Astrocyte (in vitro differentiated cells and primary cell): ENCODE measurements at regions not wholly inside any gene's neighbourhood (a gene's known extent, or its start where the extent isn't known, plus 50 kb on each side); places are given as distances from the start of the nearest gene placed in this dataset.

Experiments used
- DNase-seq: peaks from one replicate; pipeline ENCODE4 v3.0.0-alpha.2; 2010; ENCODE audit warnings: low read depth
- FAIRE-seq: peaks from 2 replicates; lab custom pipeline; 2011; peaks lifted over from hg19 to GRCh38; lab: Jason Lieb, UNC
- H2AFZ ChIP-seq: 2 replicates; pipeline ENCODE4 v1.6.0; 2012; ENCODE audit warnings: low read depth, low read length, inconsistent platforms
- H3K27ac ChIP-seq: 2 replicates; pipeline ENCODE4 v1.5.1; 2011; ENCODE audit warnings: low read depth, low read length, inconsistent platforms
- H3K27me3 ChIP-seq: 2 replicates; pipeline ENCODE4 v1.6.0; 2011; ENCODE audit warnings: low read length, inconsistent platforms; ENCODE audit not compliant: insufficient read depth
- H3K36me3 ChIP-seq: 2 replicates; pipeline ENCODE4 v1.5.1; 2011; ENCODE audit warnings: low read length, inconsistent platforms; ENCODE audit not compliant: insufficient read depth
- H3K4me1 ChIP-seq: 2 replicates; pipeline ENCODE4 v1.5.1; 2011; ENCODE audit warnings: low read length, inconsistent platforms; ENCODE audit not compliant: insufficient read depth
- H3K4me2 ChIP-seq: 2 replicates; pipeline ENCODE4 v1.6.0; 2012; ENCODE audit warnings: low read length, inconsistent platforms
- H3K4me3 ChIP-seq: 2 replicates; pipeline ENCODE4 v1.5.1; 2011; ENCODE audit warnings: low read depth, mild to moderate bottlenecking, low read length, inconsistent platforms; ENCODE audit not compliant: insufficient read depth
- H3K79me2 ChIP-seq: 2 replicates; pipeline ENCODE4 v1.6.0; 2012; ENCODE audit warnings: mild to moderate bottlenecking, low read length, inconsistent platforms; ENCODE audit not compliant: insufficient read depth
- H3K9ac ChIP-seq: 2 replicates; pipeline ENCODE4 v1.6.0; 2012; ENCODE audit warnings: mild to moderate bottlenecking, low read length, inconsistent platforms
- H3K9me3 ChIP-seq: 2 replicates; pipeline ENCODE4 v1.5.1; 2012; ENCODE audit warnings: low read depth, mild to moderate bottlenecking, low read length, inconsistent platforms; ENCODE audit not compliant: insufficient read depth
- H4K20me1 ChIP-seq: 2 replicates; pipeline ENCODE4 v1.6.0; 2012; ENCODE audit warnings: low read length, inconsistent platforms; ENCODE audit not compliant: insufficient read depth
- H3K27ac Mint-ChIP-seq: one replicate; pipeline ENCODE4 v1.8.0; 2021; ENCODE audit warnings: mild to moderate bottlenecking, mixed read lengths; ENCODE audit not compliant: unreplicated experiment
- H3K27me3 Mint-ChIP-seq: one replicate; pipeline ENCODE4 v1.8.0; 2021; ENCODE audit warnings: low read depth, mixed read lengths; ENCODE audit not compliant: unreplicated experiment
- H3K36me3 Mint-ChIP-seq: one replicate; pipeline ENCODE4 v1.8.0; 2021; ENCODE audit warnings: low read depth, mixed read lengths; ENCODE audit not compliant: unreplicated experiment
- H3K4me1 Mint-ChIP-seq: one replicate; pipeline ENCODE4 v1.8.0; 2021; ENCODE audit warnings: low read depth, mixed read lengths; ENCODE audit not compliant: unreplicated experiment
- H3K4me3 Mint-ChIP-seq: one replicate; pipeline ENCODE4 v1.8.0; 2021; ENCODE audit warnings: mild to moderate bottlenecking, moderate library complexity, mixed read lengths; ENCODE audit not compliant: unreplicated experiment
- H3K9me3 Mint-ChIP-seq: one replicate; pipeline ENCODE4 v1.8.0; 2021; ENCODE audit warnings: mild to moderate bottlenecking, mixed read lengths; ENCODE audit not compliant: unreplicated experiment
- CTCF ChIP-seq: IDR thresholded peaks from 2 replicates; pipeline ENCODE4 v1.5.1; 2011; ENCODE audit warnings: low read depth, mild to moderate bottlenecking, inconsistent platforms, low read length, moderate library complexity; ENCODE audit not compliant: insufficient read depth
- EZH2 ChIP-seq: IDR thresholded peaks from 2 replicates; pipeline ENCODE4 v1.6.1; 2012; ENCODE audit warnings: mild to moderate bottlenecking, low read length, inconsistent platforms; ENCODE audit not compliant: insufficient read depth

GRCh38 chr7:84675633-84676034 is 481.0 kb upstream of the SEMA3A start:
- H3K79me2 ChIP-seq = no peaks in the 10 kb centered on the region
- no peak for TF ChIP-seq CTCF
- no peak for TF ChIP-seq EZH2
- Mint-ChIP-seq H3K9me3 (no peaks in the 10 kb centered on the region), H3K27ac (no peak overlapping the region), H3K4me1 (no peaks in the 10 kb centered on the region), H3K27me3 (no peaks in the 10 kb centered on the region), H3K36me3 (no peaks in the 10 kb centered on the region), H3K4me3 (no peak overlapping the region)
- DNase-seq (peak; percentile 23), FAIRE-seq (no peak)
- no peak overlapping the region for H3K27ac ChIP-seq
- H3K4me3 ChIP-seq = no peak overlapping the region
- no peaks in the 10 kb centered on the region for H3K36me3 ChIP-seq
- no peaks in the 10 kb centered on the region for H3K9me3 ChIP-seq
- H3K4me1 ChIP-seq = peaks cover 3% of the 10 kb centered on the region
- H3K4me2 ChIP-seq = no peak overlapping the region
- no peaks in the 10 kb centered on the region for H3K27me3 ChIP-seq
- no peaks in the 10 kb centered on the region for H4K20me1 ChIP-seq
- no peak overlapping the region for H2AFZ ChIP-seq
- no peak overlapping the region for H3K9ac ChIP-seq

- H3K36me3 ChIP-seq = no peaks in the 10 kb centered on the region
- H4K20me1 ChIP-seq = no peaks in the 10 kb centered on the region
- H3K9me3 ChIP-seq = no peaks in the 10 kb centered on the region
- Mint-ChIP-seq H3K27ac (no peak overlapping the region), H3K4me3 (no peak overlapping the region), H3K9me3 (no peaks in the 10 kb centered on the region), H3K27me3 (no peaks in the 10 kb centered on the region), H3K4me1 (no peaks in the 10 kb centered on the region), H3K36me3 (no peaks in the 10 kb centered on the region)
- FAIRE-seq (no peak), DNase-seq (peak; percentile 38)
- H3K79me2 ChIP-seq = no peaks in the 10 kb centered on the region
- H3K9ac ChIP-seq = no peak overlapping the region
- TF ChIP-seq CTCF = no peak
- no peak for TF ChIP-seq EZH2
- no peak overlapping the region for H2AFZ ChIP-seq
- H3K4me1 ChIP-seq = peaks cover 3% of the 10 kb centered on the region
- no peak overlapping the region for H3K27ac ChIP-seq
- H3K4me2 ChIP-seq = peak overlapping the region; percentile 15
- H3K4me3 ChIP-seq = no peak overlapping the region
- no peaks in the 10 kb centered on the region for H3K27me3 ChIP-seq
Observed at GRCh38 chr7:84674236-84674913, 479.8 kb upstream of the SEMA3A start.

DNA sequence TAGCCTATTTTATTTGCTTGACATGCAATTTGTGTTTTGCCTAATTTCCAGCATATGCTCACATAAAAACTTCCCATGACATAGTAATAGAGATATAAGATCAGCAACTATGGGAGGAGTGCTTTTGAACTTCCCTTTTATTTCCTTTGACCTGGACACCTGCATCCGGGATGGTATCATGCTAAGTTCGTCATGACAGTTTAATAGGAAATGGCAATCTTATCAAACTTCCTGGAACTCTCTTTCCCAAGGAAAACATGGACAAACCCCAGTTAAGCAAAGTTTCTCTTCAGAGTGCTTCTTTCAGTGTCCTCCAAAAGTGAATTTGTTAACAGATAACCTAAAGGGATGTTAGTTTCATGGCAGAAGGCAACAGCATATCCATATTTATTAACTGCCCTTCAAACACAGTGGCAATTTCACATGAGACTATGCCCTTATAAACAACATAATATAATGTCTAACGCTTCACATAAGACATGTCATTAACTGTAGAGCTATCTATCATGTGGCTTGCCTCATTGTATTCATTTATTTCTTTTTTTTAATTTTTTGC is 474.7 kb upstream of the SEMA3A start:
- no peaks in the 10 kb centered on the region for H3K27me3 Mint-ChIP-seq
- no peaks in the 10 kb centered on the region for H3K36me3 Mint-ChIP-seq
- Histone ChIP-seq H3K4me1 (no peaks in the 10 kb centered on the region), H3K4me3 (no peak overlapping the region), H3K36me3 (no peaks in the 10 kb centered on the region), H3K4me2 (no peak overlapping the region), H3K9me3 (no peaks in the 10 kb centered on the region), H3K27ac (no peak overlapping the region), H3K79me2 (no peaks in the 10 kb centered on the region), H3K9ac (no peak overlapping the region), H2AFZ (no peak overlapping the region), H3K27me3 (no peaks in the 10 kb centered on the region), H4K20me1 (no peaks in the 10 kb centered on the region)
- FAIRE-seq (no peak), DNase-seq (no peak)
- no peaks in the 10 kb centered on the region for H3K9me3 Mint-ChIP-seq
- H3K27ac Mint-ChIP-seq = no peak overlapping the region
- TF ChIP-seq EZH2 (no peak), CTCF (no peak)
- no peak overlapping the region for H3K4me3 Mint-ChIP-seq
- peaks cover 3% of the 10 kb centered on the region for H3K4me1 Mint-ChIP-seq
